ENCODE measurements at regions not wholly inside any gene's neighbourhood (a gene's known extent, or its start where the extent isn't known, plus 50 kb on each side); places are given as distances from the start of the nearest gene placed in this dataset.

DNA sequence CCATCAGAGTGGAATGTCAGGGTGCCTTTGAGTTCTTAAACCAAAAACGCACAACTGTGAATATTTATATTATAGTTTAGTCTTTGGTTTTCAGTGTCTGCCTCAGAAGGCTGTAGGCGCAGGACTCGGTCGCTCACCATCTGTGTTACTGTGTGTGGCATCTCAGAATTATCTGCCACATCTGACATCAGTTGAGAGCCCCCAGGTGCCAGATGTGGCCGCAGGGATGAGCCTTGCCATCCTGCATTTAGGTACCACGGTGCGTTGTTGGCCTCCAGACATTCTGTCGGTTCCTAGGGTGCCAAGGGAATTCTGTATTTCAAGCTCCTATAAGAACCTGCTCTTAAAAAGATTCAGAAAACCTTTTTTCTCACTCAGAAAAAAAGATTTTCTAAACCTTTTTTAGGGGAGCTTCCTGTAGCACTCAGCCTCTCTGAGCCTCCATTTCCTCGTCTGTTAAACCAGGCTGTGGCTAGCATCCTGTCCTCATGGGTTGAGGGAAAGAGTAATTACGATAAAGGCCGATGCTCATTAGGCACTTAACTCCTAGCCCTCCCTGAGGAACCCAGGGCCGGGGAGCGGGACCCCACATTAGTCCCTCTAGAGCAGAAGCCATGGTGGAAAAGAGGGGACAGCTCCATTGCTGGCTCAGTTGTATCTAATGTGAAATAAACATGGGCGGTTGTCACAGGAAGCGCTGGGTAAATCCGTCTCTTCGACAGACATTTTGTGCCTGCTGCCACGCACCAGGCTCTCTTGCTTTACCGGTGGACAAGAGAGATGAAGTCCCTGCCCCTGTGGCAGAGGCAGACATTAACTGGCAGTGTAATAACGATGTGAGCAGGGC, 70.2 kb upstream of the MORC3 start:
- TF ChIP-seq CTCF (IDR thresholded peaks at IDR 0.05; ENCODE audit: poor library complexity, severe bottlenecking) (no peak), EP300 (conservative IDR thresholded peaks at IDR 0.05; ENCODE audit: poor library complexity, severe bottlenecking) (no peak), EZH2 (IDR thresholded peaks at IDR 0.05; ENCODE audit: borderline replicate concordance, insufficient read depth, low read length, poor library complexity, severe bottlenecking) (no peak), POLR2AphosphoS5 (IDR thresholded peaks at IDR 0.05) (no peak), RAD21 (conservative IDR thresholded peaks at IDR 0.05) (no peak)
- TF ChIP-seq, protein P1, sequence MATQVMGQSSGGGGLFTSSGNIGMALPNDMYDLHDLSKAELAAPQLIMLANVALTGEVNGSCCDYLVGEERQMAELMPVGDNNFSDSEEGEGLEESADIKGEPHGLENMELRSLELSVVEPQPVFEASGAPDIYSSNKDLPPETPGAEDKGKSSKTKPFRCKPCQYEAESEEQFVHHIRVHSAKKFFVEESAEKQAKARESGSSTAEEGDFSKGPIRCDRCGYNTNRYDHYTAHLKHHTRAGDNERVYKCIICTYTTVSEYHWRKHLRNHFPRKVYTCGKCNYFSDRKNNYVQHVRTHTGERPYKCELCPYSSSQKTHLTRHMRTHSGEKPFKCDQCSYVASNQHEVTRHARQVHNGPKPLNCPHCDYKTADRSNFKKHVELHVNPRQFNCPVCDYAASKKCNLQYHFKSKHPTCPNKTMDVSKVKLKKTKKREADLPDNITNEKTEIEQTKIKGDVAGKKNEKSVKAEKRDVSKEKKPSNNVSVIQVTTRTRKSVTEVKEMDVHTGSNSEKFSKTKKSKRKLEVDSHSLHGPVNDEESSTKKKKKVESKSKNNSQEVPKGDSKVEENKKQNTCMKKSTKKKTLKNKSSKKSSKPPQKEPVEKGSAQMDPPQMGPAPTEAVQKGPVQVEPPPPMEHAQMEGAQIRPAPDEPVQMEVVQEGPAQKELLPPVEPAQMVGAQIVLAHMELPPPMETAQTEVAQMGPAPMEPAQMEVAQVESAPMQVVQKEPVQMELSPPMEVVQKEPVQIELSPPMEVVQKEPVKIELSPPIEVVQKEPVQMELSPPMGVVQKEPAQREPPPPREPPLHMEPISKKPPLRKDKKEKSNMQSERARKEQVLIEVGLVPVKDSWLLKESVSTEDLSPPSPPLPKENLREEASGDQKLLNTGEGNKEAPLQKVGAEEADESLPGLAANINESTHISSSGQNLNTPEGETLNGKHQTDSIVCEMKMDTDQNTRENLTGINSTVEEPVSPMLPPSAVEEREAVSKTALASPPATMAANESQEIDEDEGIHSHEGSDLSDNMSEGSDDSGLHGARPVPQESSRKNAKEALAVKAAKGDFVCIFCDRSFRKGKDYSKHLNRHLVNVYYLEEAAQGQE (IDR thresholded peaks at IDR 0.05; ENCODE audit: borderline replicate concordance): no peak

Measured in neural cell (in vitro differentiated cells).